Activated CD4-positive, alpha-beta T cell treated with anti-CD3 and anti-CD28 coated beads for 36 hours (primary cell): ENCODE measurements at regions not wholly inside any gene's neighbourhood (a gene's known extent, or its start where the extent isn't known, plus 50 kb on each side); places are given as distances from the start of the nearest gene placed in this dataset.

ENCODE experiments used
- ATAC-seq: fragments of 200-7000 bp; cut with Tn5 transposase; one replicate; pipeline ENCODE4 v1.10.0; 2021; ENCODE audit warnings: mild to moderate bottlenecking, moderate library complexity
- CTCF ChIA-PET: fragments of 350-600 bp; sonication (Branson Sonifier 250); formaldehyde crosslinking; loops from one replicate; lab custom pipeline; 2021; ENCODE audit warnings: antibody characterized with exemption; lab: Charles Lee
- POLR2A ChIA-PET: fragments of 350-600 bp; sonication (Branson Sonifier 250); formaldehyde crosslinking; loops from one replicate; lab custom pipeline; 2021; ENCODE audit warnings: antibody characterized with exemption, inconsistent platforms; lab: Charles Lee
- DNase-seq: peaks from one replicate; pipeline ENCODE4 v3.0.0-alpha.2; 2020
- H3K27ac Mint-ChIP-seq: one replicate; pipeline ENCODE4 v1.8.0; 2021; ENCODE audit warnings: mixed read lengths
- H3K27me3 Mint-ChIP-seq: one replicate; pipeline ENCODE4 v1.8.0; 2021; ENCODE audit warnings: mixed read lengths
- H3K36me3 Mint-ChIP-seq: one replicate; pipeline ENCODE4 v1.8.0; 2021; ENCODE audit warnings: low read depth, mixed read lengths
- H3K4me1 Mint-ChIP-seq: one replicate; pipeline ENCODE4 v1.8.0; 2021; ENCODE audit warnings: mixed read lengths
- H3K4me3 Mint-ChIP-seq: one replicate; pipeline ENCODE4 v1.8.0; 2021; ENCODE audit warnings: mild to moderate bottlenecking, moderate library complexity, mixed read lengths
- H3K9me3 Mint-ChIP-seq: one replicate; pipeline ENCODE4 v1.8.0; 2021; ENCODE audit warnings: low read depth, mixed read lengths
- intact Hi-C, 2 experiments: fragments of 100-400 bp; cut with DNase I in 1 of 2; cut with micrococcal nuclease in 1 of 2; formaldehyde crosslinking; loops; one replicate each; pipeline versions ENCODE4 v1.14.2 to v1.15.1; 2022 to 2024; cut with DNase I, micrococcal nuclease

GRCh38 chr5:112630246-112631009 lies 107.3 kb upstream of the APC start:
- ChIA-PET CTCF (no interaction called here), POLR2A (no interaction called here)
- Mint-ChIP-seq H3K4me1 (no peaks in the 10 kb centered on the region), H3K36me3 (no peaks in the 10 kb centered on the region), H3K27me3 (peaks cover 22% of the 10 kb centered on the region), H3K27ac (no peak overlapping the region), H3K9me3 (peaks cover 10% of the 10 kb centered on the region), H3K4me3 (no peak overlapping the region)
- intact Hi-C loops = no loop called here
- DNase-seq (no peak), ATAC-seq (no peak)

GRCh38 chr5:112634166-112634565 lies 103.5 kb upstream of the APC start:
- H3K27ac Mint-ChIP-seq = no peak overlapping the region
- no peak for ATAC-seq
- POLR2A ChIA-PET = no interaction called here
- H3K9me3 Mint-ChIP-seq = peaks cover 10% of the 10 kb centered on the region
- no peaks in the 10 kb centered on the region for H3K36me3 Mint-ChIP-seq
- CTCF ChIA-PET = no interaction called here
- H3K27me3 Mint-ChIP-seq = peaks cover 22% of the 10 kb centered on the region
- no peak for DNase-seq
- intact Hi-C loops = no loop called here
- no peak overlapping the region for H3K4me3 Mint-ChIP-seq
- H3K4me1 Mint-ChIP-seq = no peaks in the 10 kb centered on the region

GRCh38 chr5:112634796-112635195 lies 102.9 kb upstream of the APC start:
- no peak overlapping the region for H3K27ac Mint-ChIP-seq

GRCh38 chr5:112635276-112635675 lies 102.4 kb upstream of the APC start:
- Mint-ChIP-seq H3K4me1 (no peaks in the 10 kb centered on the region), H3K27ac (no peak overlapping the region), H3K27me3 (peaks cover 17% of the 10 kb centered on the region), H3K9me3 (peaks cover 10% of the 10 kb centered on the region), H3K36me3 (no peaks in the 10 kb centered on the region), H3K4me3 (no peak overlapping the region)
- intact Hi-C loops = no loop called here
- POLR2A ChIA-PET = no interaction called here
- no peak for ATAC-seq
- CTCF ChIA-PET = interaction anchor here (0.8 kb wide), 1 partner anchor 15 kb away, joined by 3 read pairs; no protein-coding TSS in a partner anchor
- DNase-seq = no peak

More at GRCh38 chr5:112634796-112635195, 102.9 kb upstream of the APC start:
- Mint-ChIP-seq H3K36me3 (no peaks in the 10 kb centered on the region), H3K27me3 (peaks cover 19% of the 10 kb centered on the region), H3K9me3 (peaks cover 10% of the 10 kb centered on the region), H3K4me1 (no peaks in the 10 kb centered on the region), H3K4me3 (no peak overlapping the region)
- intact Hi-C loops = no loop called here
- POLR2A ChIA-PET = no interaction called here
- ATAC-seq = no peak
- CTCF ChIA-PET = no interaction called here
- DNase-seq = no peak

- no peak for DNase-seq
- no peak overlapping the region for H3K27ac Mint-ChIP-seq
- ChIA-PET POLR2A (no interaction called here), CTCF (interaction anchor here (0.8 kb wide), 1 partner anchor 15 kb away, joined by 3 read pairs; no protein-coding TSS in a partner anchor)
- H3K4me3 Mint-ChIP-seq = no peak overlapping the region
- peaks cover 10% of the 10 kb centered on the region for H3K9me3 Mint-ChIP-seq
- no peaks in the 10 kb centered on the region for H3K4me1 Mint-ChIP-seq
- no peaks in the 10 kb centered on the region for H3K36me3 Mint-ChIP-seq
- ATAC-seq = no peak
- peaks cover 11% of the 10 kb centered on the region for H3K27me3 Mint-ChIP-seq
- intact Hi-C loops = no loop called here
These were observed 101.6 kb upstream of the APC start for GRCh38 chr5:112635771-112636731.

DNA sequence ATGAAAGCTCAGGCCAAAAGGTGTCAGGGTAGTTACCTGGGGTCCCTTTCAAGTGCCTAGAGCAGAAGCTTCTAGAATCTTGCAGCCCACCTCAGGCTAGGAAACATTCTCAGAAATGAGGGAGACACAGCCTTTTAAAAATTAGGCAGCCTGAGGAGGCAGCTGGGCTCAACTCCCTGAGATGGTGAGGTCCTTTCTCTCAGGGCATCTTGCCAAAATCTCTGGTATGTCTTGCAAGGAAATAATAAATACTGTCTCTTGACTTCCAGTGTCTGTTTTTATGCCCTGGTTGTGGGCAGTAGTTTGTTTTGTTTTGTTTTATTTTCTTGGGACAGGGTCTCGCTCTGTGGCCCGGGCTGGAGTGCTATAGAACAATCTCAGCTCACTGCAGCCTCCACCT lies 100.9 kb upstream of the APC start:
- H3K36me3 Mint-ChIP-seq = no peaks in the 10 kb centered on the region
- H3K9me3 Mint-ChIP-seq = peaks cover 10% of the 10 kb centered on the region
- DNase-seq (no peak), ATAC-seq (no peak)
- H3K4me1 Mint-ChIP-seq = no peaks in the 10 kb centered on the region
- no peak overlapping the region for H3K4me3 Mint-ChIP-seq
- peaks cover 11% of the 10 kb centered on the region for H3K27me3 Mint-ChIP-seq
- CTCF ChIA-PET = no interaction called here
- POLR2A ChIA-PET = no interaction called here
- intact Hi-C loops = no loop called here
- H3K27ac Mint-ChIP-seq = no peak overlapping the region

- Mint-ChIP-seq H3K27ac (no peak overlapping the region), H3K27me3 (peaks cover 8% of the 10 kb centered on the region), H3K9me3 (peaks cover 8% of the 10 kb centered on the region), H3K4me3 (no peak overlapping the region), H3K36me3 (no peaks in the 10 kb centered on the region), H3K4me1 (no peaks in the 10 kb centered on the region)
- ChIA-PET CTCF (no interaction called here), POLR2A (no interaction called here)
- no peak for DNase-seq
- intact Hi-C loops = no loop called here
- no peak for ATAC-seq
These were observed 100.3 kb upstream of the APC start for GRCh38 chr5:112637343-112637742.

- ChIA-PET CTCF (no interaction called here), POLR2A (no interaction called here)
- H3K27ac Mint-ChIP-seq = no peak overlapping the region
- intact Hi-C loops = no loop called here
- no peaks in the 10 kb centered on the region for H3K9me3 Mint-ChIP-seq
- ATAC-seq (no peak), DNase-seq (no peak)
- no peaks in the 10 kb centered on the region for H3K27me3 Mint-ChIP-seq
- no peaks in the 10 kb centered on the region for H3K4me1 Mint-ChIP-seq
- H3K4me3 Mint-ChIP-seq = no peak overlapping the region
- H3K36me3 Mint-ChIP-seq = no peaks in the 10 kb centered on the region
These were observed 97.1 kb upstream of the APC start for GRCh38 chr5:112640546-112640945.

GRCh38 chr5:112641515-112642110 lies 96.1 kb upstream of the APC start:
- ATAC-seq = no peak
- H3K4me3 Mint-ChIP-seq = no peak overlapping the region
- H3K4me1 Mint-ChIP-seq = no peaks in the 10 kb centered on the region
- no peak for DNase-seq
- no peaks in the 10 kb centered on the region for H3K27me3 Mint-ChIP-seq
- H3K9me3 Mint-ChIP-seq = no peaks in the 10 kb centered on the region
- POLR2A ChIA-PET = no interaction called here
- intact Hi-C loops = no loop called here
- CTCF ChIA-PET = no interaction called here
- H3K36me3 Mint-ChIP-seq = no peaks in the 10 kb centered on the region
- H3K27ac Mint-ChIP-seq = no peak overlapping the region

DNA sequence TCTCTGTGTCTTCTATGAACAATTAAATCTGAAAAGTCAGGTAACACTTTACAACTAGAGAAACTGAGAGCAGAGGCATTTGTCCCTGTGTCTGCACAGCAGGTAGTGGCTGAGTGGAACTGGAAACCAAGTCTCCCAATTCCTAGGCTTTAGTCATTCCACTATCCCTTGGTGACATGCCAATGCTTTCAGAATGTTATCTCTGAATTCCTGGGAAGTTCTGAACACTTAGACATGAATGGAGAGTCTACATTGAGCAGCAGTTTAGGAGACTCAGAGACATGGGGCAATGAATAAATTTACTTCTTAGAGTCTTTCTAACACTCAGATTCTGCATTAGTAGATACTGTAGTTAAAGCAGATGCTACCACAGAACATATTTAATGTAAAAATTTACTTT lies 94.8 kb upstream of the APC start:
- no peaks in the 10 kb centered on the region for H3K9me3 Mint-ChIP-seq
- no peaks in the 10 kb centered on the region for H3K27me3 Mint-ChIP-seq
- DNase-seq (no peak), ATAC-seq (no peak)
- intact Hi-C loops = no loop called here
- H3K27ac Mint-ChIP-seq = no peak overlapping the region
- no peaks in the 10 kb centered on the region for H3K36me3 Mint-ChIP-seq
- ChIA-PET POLR2A (no interaction called here), CTCF (interaction anchor here (0.6 kb wide), 1 partner anchor 115 kb away, joined by 3 read pairs; no protein-coding TSS in a partner anchor)
- H3K4me3 Mint-ChIP-seq = no peak overlapping the region
- no peaks in the 10 kb centered on the region for H3K4me1 Mint-ChIP-seq

GRCh38 chr5:112643339-112643971 lies 94.2 kb upstream of the APC start:
- Mint-ChIP-seq H3K27me3 (no peaks in the 10 kb centered on the region), H3K4me1 (no peaks in the 10 kb centered on the region), H3K4me3 (no peak overlapping the region), H3K27ac (no peak overlapping the region), H3K36me3 (no peaks in the 10 kb centered on the region), H3K9me3 (no peaks in the 10 kb centered on the region)
- intact Hi-C loops = no loop called here
- DNase-seq (no peak), ATAC-seq (no peak)
- ChIA-PET POLR2A (no interaction called here), CTCF (interaction anchor here (0.6 kb wide), 1 partner anchor 115 kb away, joined by 3 read pairs; no protein-coding TSS in a partner anchor)
